Activated CD8-positive, alpha-beta memory T cell treated with anti-CD3 and anti-CD28 coated beads, Interleukin-2, amount 50 U/mL, for 24 hours (primary cell): ENCODE measurements at regions not wholly inside any gene's neighbourhood (a gene's known extent, or its start where the extent isn't known, plus 50 kb on each side); places are given as distances from the start of the nearest gene placed in this dataset.
"Not testable (repeated sequence)": the region's sequence is repeated elsewhere in the genome, so short reads cannot be mapped to it uniquely, and the experiment has no call there.

ENCODE experiments used
- DNase-seq: peaks from one replicate; pipeline ENCODE4 v3.0.0-alpha.2; 2020; ENCODE audit errors: extremely low read depth

DNA sequence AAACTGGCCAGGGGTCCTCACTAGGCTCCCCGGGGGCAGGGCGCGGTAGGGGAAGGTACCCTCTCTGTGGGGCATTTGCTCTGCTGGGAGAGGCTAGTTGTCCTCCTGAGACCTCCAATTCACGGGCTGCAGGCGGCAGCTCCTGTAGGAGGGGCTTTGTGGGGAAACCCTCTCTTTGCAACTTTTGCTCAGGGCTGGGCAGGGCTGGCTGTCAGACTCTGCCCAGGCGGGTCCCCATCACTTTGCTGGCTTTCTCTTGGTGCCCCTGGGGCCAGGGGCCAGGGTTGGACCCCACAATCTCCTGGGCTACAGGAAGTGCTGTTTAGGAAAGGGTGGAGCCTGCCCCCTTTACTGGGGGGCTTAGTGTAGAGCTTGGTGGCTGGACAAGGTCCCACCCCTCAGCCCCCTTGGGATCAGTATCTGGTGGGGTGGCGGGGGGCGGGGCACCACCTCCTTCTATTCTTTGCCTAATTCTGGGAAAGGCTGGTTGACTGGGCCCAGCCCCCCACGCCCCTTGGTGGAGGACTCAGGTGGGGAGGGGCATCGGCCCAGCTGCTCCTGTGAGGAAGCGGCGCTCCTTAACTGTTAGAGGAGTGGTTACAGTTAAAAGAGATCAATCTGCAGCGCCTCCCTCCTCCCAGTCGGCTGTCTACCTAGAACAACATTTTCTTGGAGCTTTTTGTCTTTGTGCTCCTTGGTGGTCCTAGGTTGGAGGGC lies 918.7 kb downstream of the AACS start:
- no peak for DNase-seq

GRCh38 chr12:125988545-125988944 lies 923.3 kb downstream of the AACS start:
- no peak for DNase-seq

DNA sequence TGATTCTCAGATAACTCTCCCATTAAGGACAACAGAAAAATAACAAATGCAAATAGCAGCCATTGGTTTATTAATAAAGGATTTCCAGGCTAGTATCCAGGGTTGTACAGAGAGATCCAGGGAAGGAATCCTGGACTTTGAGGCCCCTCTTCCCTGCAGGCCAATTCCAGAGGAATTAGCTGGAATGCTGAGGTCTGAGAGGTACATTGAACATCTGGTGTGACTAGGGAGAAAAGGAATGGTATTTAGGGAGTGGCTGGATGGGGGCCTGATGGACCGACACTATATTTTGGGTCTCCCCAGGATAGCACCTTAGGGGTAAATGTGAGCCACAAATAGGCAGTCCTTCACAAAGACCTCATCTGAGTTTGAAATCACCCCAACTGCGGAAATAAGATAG lies 924.5 kb downstream of the AACS start:
- DNase-seq, result no peak

- no peak for DNase-seq
Observed at GRCh38 chr12:125996443-125996842, 931.2 kb downstream of the AACS start.

DNA sequence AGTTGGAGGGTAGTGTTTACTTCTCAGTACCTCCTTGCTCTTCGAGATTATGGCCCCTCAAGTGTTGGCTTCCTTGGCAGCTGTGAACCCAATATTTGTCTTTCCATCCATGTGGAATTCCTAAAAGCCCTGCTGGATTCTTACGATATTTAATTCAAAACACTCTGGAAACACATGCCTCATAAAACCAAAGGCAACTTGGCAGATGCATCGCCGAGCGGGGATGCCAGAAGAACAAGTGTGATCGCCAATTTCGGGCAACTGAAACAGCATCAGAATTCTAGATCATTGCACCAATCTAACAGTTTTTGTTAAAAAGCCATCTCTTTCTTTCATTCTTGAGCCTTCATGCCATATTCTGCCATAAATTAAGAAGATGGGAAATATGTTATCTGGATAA lies 934.4 kb downstream of the AACS start:
- DNase-seq, result no peak

DNA sequence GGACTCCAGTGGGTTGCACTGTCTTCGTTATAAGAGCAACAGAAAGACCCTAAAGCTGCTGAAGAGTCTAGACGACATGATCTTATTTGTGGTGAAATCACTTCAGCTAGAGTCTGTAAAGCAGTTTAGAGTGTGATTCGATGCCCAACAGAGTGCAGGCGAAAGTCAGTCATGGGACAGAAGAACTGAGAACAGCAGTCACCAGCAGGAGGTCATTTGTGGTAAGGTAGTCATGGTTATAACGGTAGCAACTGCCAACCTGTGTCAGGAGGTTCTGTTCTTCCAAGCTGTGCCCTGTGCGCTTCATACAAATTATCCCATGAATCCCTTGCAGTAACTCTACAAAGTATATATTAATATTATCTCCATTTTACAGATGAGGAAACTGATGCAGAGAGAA lies 954.1 kb downstream of the AACS start:
- DNase-seq, result no peak

- no peak for DNase-seq
Observed at GRCh38 chr12:126021675-126022074, 956.4 kb downstream of the AACS start.

GRCh38 chr12:126027825-126028224 lies 962.6 kb downstream of the AACS start:
- DNase-seq, result no peak

DNA sequence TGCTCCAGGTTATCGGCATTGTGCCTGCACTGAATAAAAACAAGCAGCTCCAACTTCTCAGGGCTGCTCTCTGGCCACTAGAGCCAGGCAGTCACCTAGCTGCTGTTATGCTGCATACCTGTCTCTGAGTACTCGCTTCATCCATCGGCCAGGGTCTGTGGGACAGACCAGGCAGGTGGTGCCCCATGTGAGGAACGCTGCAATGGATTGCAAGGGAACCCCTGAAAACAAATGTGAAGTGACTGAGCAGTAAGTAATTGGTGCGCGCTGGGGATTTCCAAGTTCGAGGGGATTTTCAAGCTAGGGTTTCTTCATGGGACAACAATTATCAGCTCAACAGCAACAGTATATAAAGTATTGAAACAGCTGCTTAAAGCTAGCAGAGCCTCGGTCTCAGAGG lies 965.3 kb downstream of the AACS start:
- DNase-seq, result no peak

DNA sequence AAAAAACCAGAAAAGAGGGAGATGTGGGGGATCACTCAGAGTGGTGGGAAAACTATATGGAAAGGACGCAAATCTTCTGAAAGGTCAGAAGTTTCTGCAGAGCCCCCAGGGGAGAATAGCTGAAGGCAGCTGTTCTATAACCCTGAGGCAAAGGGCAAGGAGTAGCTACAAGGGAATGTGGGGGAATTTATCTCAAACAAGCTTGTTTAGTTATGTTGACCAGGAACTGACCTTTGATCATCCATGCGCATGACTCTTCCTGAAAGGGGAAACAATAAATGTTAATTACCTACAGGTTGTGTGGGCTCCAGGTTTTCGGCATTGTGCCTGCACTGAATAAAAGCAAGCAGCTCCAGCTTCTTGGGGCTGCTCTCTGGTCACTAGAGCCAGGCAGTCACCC lies 968.5 kb downstream of the AACS start:
- DNase-seq, result no peak

DNA sequence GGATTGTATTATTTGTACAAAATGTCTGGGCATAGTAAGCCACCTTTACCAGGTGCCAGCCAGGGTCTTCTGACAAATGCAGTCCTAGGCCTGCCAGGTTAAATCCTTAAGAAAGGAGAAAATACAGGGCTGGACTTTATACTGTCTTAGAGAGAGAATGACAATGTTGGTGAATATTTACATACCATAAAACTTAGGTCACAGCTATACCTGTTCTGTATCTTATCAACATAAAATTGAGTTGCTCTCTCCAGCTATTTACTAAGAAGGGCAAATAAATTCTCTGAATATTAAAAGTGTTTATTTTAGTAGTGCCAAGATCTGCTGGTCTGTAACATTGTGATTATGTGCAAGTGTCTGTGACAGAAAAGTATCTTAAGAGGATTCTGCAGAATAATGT lies 971.1 kb downstream of the AACS start:
- no peak for DNase-seq

DNA sequence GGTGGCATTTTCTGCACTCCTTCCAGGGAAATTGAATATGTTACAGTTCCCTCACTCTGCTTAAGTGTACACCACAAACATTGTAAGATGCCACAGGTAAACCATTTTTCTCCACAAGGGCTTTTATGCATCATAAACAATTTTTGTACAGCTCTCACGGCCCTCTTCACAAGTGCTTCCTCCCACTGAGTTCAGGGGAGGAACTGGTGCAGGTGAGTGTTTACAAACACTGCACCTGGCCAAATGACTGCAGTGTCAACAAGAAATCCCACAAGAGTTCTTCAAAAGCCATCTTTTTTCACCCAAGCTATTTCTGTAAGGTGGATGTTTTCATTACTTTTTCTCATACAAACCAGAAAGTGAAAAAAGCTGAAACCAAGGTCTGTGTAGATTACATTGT lies 973.2 kb downstream of the AACS start:
- DNase-seq, result no peak

GRCh38 chr12:126040307-126040706 lies 975.1 kb downstream of the AACS start:
- DNase-seq, result no peak

- DNase-seq, result no peak
Observed at GRCh38 chr12:126042286-126042685, 977.1 kb downstream of the AACS start.

DNA sequence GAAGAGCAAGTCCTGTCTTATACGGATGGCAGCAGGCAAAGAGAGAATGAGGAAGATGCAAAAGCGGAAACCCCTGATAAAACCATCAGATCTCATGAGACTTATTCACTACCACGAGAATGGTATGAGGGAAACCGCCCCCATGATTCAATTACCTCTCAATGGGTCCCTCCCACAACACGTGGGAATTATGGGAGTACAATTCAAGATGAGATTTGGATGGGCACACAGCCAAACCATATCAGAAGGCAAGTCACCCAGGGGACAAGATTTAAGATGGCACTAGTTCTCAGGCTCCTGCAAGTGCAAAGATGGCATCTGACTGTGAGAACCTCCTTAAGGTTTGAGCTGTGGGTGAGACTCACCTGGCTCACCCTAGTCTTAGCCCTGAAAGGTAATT lies 984.3 kb downstream of the AACS start:
- not testable (repeated sequence) for DNase-seq

GRCh38 chr12:126051611-126052107 lies 986.4 kb downstream of the AACS start:
- DNase-seq, result no peak

DNA sequence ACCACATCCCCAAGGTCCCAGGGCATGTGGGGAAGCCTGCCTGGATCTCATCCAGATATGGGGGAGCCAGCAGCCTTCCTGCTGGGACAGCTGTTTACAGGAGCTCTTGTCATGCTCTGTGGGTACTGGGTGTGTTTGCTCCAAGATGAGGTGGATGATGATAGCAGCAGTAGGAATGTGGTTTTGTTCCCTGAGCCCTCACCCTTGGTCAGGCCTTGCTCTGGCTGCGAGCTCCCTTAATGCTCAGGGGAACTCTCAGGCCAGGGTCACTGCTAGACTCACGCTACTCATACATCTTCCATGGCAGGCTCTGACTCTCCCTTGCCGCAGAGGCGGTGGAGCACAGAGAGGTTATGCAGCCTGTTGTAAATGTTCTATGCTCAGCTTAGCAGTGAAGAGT lies 990.3 kb downstream of the AACS start:
- no peak for DNase-seq

GRCh38 chr12:126061777-126062176 lies 996.5 kb downstream of the AACS start:
- DNase-seq, result no peak

GRCh38 chr12:126064028-126064427 lies 998.8 kb downstream of the AACS start:
- DNase-seq, result no peak

GRCh38 chr12:126067626-126068329 lies 1002.5 kb downstream of the AACS start:
- no peak for DNase-seq

DNA sequence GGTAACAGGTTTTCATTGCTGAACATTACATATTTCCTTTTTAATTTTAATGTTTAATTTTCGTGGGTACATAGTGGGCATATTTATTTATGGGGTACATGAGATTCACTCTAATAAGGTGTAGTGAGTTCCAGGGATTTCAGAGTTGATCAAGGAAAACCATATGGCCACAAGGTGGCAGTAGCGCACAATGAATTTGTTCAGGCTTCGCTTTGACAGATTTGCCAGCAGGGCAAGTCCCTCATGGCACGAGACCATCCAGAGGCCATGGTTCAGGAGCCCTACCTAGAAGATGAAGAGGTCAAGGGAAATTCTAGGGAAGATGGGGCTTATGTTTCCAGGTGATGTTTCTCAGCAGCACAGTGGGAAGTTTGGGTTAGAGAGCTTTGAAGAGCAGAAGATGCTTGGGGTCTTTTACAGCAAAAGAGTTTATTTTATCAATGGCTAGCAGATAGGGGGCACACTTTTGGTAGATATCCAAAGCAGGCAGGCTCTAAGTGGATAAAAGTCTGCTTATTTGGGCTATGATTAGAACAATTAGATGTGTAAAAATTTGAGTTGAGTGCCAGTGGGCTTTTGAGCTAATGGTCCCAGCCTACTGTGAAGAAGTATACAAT lies 1004.4 kb downstream of the AACS start:
- no peak for DNase-seq

DNA sequence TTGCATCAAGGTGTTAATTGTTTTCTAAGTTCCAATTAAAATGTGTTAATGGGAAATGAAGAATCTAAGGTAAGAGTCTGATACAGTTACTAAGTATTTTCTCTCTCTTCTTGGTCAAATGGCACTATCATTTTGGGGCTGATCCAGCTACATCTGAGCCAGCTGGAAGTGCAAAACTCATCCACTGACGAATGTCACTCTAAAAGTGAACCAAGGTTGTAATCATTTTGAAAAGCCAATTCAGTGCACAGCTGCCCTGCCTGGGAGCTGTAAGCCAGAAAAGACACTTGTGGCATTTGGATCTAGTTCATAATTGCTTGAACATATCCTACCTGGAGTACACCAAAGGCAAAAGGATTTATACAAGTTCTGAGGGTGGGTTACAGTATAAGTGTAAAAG lies 1011.3 kb downstream of the AACS start:
- DNase-seq, result no peak

DNA sequence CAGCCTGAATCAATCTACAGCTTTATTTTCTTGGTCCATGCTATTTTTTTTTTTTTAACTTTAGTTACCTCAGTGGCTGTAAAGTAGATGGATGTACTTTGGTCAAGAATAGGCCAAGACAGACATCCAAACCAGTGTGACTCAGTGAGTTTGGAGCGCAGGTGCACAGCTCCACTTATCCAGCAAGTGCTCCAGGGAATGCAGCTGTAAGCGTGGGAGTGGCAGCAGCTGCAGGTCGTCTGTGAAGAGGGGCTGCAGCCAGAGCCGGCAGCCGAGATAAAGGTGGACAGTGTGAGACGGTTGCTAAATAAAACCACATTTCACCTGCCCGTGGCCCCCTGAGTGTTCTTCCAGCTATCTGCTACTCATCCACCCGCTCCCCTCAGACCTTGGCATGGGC lies 1018.7 kb downstream of the AACS start:
- no peak for DNase-seq
